ENCODE measurements at regions not wholly inside any gene's neighbourhood (a gene's known extent, or its start where the extent isn't known, plus 50 kb on each side); places are given as distances from the start of the nearest gene placed in this dataset.
A peak's percentile ranks its signal among the peaks of the same experiment; 100 is the strongest.

DNA sequence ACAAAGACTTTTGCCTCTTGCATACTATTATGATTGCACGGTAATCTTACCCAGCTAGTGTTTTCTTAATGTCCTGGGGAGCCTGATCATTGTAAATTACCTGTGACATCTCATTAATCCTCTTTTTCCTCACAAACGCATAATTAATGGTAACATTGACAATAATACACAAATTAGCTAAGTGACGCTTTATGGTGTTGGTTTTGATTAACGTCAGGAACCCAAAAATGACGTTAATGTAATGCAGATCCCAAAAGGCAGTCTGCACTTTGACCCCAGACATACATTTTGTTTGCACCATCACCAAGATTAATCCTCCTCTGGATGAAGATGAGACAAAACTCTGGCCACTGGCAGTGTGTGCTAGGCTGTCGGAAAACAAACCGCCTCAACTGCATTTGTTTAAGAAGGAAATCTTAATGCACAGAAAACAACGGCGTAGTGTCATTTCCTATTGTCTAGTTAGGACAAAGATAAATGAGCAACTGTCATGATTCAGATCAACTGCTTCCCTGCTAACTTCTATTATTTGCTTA lies 83.9 kb upstream of the CDIN1 start:
- WGBS (ENCODE audit: insufficient coverage), result 95% methylated on average over 6 of the region's 9 CpGs
- ChIA-PET CTCF (no interaction called here), POLR2A (no interaction called here)
- H3K27me3 ChIP-seq (replicated peaks in 2 of 5; ENCODE audit: control insufficient read depth in 4 of 5, insufficient read depth in 5 of 5, low read length in 4 of 5), result peaks cover 3 to 24% (median 8%) of the 10 kb centered on the region in 5 experiments
- no peaks in the 10 kb centered on the region for H3K9me3 ChIP-seq (ENCODE audit: control extremely low read depth in 1 of 5, control insufficient read depth in 4 of 5, insufficient read depth in 2 of 5, low read depth in 1 of 5, low read length in 4 of 5)
- H3K4me1 ChIP-seq (ENCODE audit: control extremely low read depth in 1 of 4, control insufficient read depth in 4 of 4, insufficient read depth in 4 of 4, low read length in 3 of 4), result no peaks in the 10 kb centered on the region
- DNase-seq, result no peak
- no peak overlapping the region for H3K4me3 ChIP-seq (ENCODE audit: control insufficient read depth in 1 of 7, extremely low read depth in 1 of 7, insufficient read depth in 4 of 7, low read depth in 2 of 7, low read length in 6 of 7)
- no peaks in the 10 kb centered on the region for H3K36me3 ChIP-seq (ENCODE audit: control insufficient read depth in 4 of 4, insufficient read depth in 4 of 4, low read length in 3 of 4)
- H3K27ac ChIP-seq (ENCODE audit: insufficient read depth in 1 of 2, low read depth in 1 of 2, low read length in 2 of 2, poor library complexity in 1 of 2, severe bottlenecking in 2 of 2), result no peak overlapping the region

GRCh38 chr15:36497901-36498300 lies 81.5 kb upstream of the CDIN1 start:
- ChIA-PET POLR2A (no interaction called here), CTCF (interaction anchor here (0.6 kb wide), 1 partner anchor 1080 kb away, joined by 3 read pairs; no protein-coding TSS in a partner anchor)
- 92% methylated on average over 2 of the region's 4 CpGs for WGBS (ENCODE audit: insufficient coverage)
- DNase-seq, result no peak
- H3K27ac ChIP-seq (ENCODE audit: insufficient read depth in 1 of 2, low read depth in 1 of 2, low read length in 2 of 2, poor library complexity in 1 of 2, severe bottlenecking in 2 of 2), result no peak overlapping the region
- no peaks in the 10 kb centered on the region for H3K9me3 ChIP-seq (ENCODE audit: control extremely low read depth in 1 of 5, control insufficient read depth in 4 of 5, insufficient read depth in 2 of 5, low read depth in 1 of 5, low read length in 4 of 5)
- H3K4me3 ChIP-seq (ENCODE audit: control insufficient read depth in 1 of 7, extremely low read depth in 1 of 7, insufficient read depth in 4 of 7, low read depth in 2 of 7, low read length in 6 of 7), result no peak overlapping the region
- no peaks in the 10 kb centered on the region for H3K4me1 ChIP-seq (ENCODE audit: control extremely low read depth in 1 of 4, control insufficient read depth in 4 of 4, insufficient read depth in 4 of 4, low read length in 3 of 4)
- H3K36me3 ChIP-seq (ENCODE audit: control insufficient read depth in 4 of 4, insufficient read depth in 4 of 4, low read length in 3 of 4), result no peaks in the 10 kb centered on the region
- H3K27me3 ChIP-seq (replicated peaks in 2 of 5; ENCODE audit: control insufficient read depth in 4 of 5, insufficient read depth in 5 of 5, low read length in 4 of 5), result peaks cover 5 to 25% (median 8%) of the 10 kb centered on the region in 5 experiments

GRCh38 chr15:36498401-36498800 lies 81.0 kb upstream of the CDIN1 start:
- 60% methylated on average over 1 of the region's 4 CpGs for WGBS (ENCODE audit: insufficient coverage)
- DNase-seq, result no peak
- ChIA-PET CTCF (no interaction called here), POLR2A (no interaction called here)
- H3K9me3 ChIP-seq (ENCODE audit: control extremely low read depth in 1 of 5, control insufficient read depth in 4 of 5, insufficient read depth in 2 of 5, low read depth in 1 of 5, low read length in 4 of 5), result no peaks in the 10 kb centered on the region
- no peak overlapping the region for H3K27ac ChIP-seq (ENCODE audit: insufficient read depth in 1 of 2, low read depth in 1 of 2, low read length in 2 of 2, poor library complexity in 1 of 2, severe bottlenecking in 2 of 2)
- H3K27me3 ChIP-seq (replicated peaks in 2 of 5; ENCODE audit: control insufficient read depth in 4 of 5, insufficient read depth in 5 of 5, low read length in 4 of 5), result peaks cover 5 to 25% (median 8%) of the 10 kb centered on the region in 5 experiments
- no peak overlapping the region for H3K4me3 ChIP-seq (ENCODE audit: control insufficient read depth in 1 of 7, extremely low read depth in 1 of 7, insufficient read depth in 4 of 7, low read depth in 2 of 7, low read length in 6 of 7)
- no peaks in the 10 kb centered on the region for H3K36me3 ChIP-seq (ENCODE audit: control insufficient read depth in 4 of 4, insufficient read depth in 4 of 4, low read length in 3 of 4)
- H3K4me1 ChIP-seq (ENCODE audit: control extremely low read depth in 1 of 4, control insufficient read depth in 4 of 4, insufficient read depth in 4 of 4, low read length in 3 of 4), result no peaks in the 10 kb centered on the region

- no peaks in the 10 kb centered on the region for H3K4me1 ChIP-seq (ENCODE audit: control extremely low read depth in 1 of 4, control insufficient read depth in 4 of 4, insufficient read depth in 4 of 4, low read length in 3 of 4)
- DNase-seq, result no peak
- ChIA-PET CTCF (interaction anchor here (0.7 kb wide), 1 partner anchor 1393 kb away, joined by 3 read pairs; no protein-coding TSS in a partner anchor), POLR2A (no interaction called here)
- no peaks in the 10 kb centered on the region for H3K9me3 ChIP-seq (ENCODE audit: control extremely low read depth in 1 of 5, control insufficient read depth in 4 of 5, insufficient read depth in 2 of 5, low read depth in 1 of 5, low read length in 4 of 5)
- no peak overlapping the region for H3K27ac ChIP-seq (ENCODE audit: insufficient read depth in 1 of 2, low read depth in 1 of 2, low read length in 2 of 2, poor library complexity in 1 of 2, severe bottlenecking in 2 of 2)
- no CpG with 5 or more reads among the region's 2 CpGs for WGBS (ENCODE audit: insufficient coverage)
- H3K27me3 ChIP-seq (replicated peaks in 2 of 5; ENCODE audit: control insufficient read depth in 4 of 5, insufficient read depth in 5 of 5, low read length in 4 of 5), result peaks cover 5 to 26% (median 8%) of the 10 kb centered on the region in 5 experiments
- no peak overlapping the region for H3K4me3 ChIP-seq (ENCODE audit: control insufficient read depth in 1 of 7, extremely low read depth in 1 of 7, insufficient read depth in 4 of 7, low read depth in 2 of 7, low read length in 6 of 7)
- no peaks in the 10 kb centered on the region for H3K36me3 ChIP-seq (ENCODE audit: control insufficient read depth in 4 of 4, insufficient read depth in 4 of 4, low read length in 3 of 4)
Measured at GRCh38 chr15:36498916-36499315, 80.5 kb upstream of the CDIN1 start.

- H3K27me3 ChIP-seq (replicated peaks in 2 of 5; ENCODE audit: control insufficient read depth in 4 of 5, insufficient read depth in 5 of 5, low read length in 4 of 5), result peaks cover 5 to 25% (median 10%) of the 10 kb centered on the region in 5 experiments
- no peaks in the 10 kb centered on the region for H3K9me3 ChIP-seq (ENCODE audit: control extremely low read depth in 1 of 5, control insufficient read depth in 4 of 5, insufficient read depth in 2 of 5, low read depth in 1 of 5, low read length in 4 of 5)
- ChIA-PET CTCF (interaction anchor here (0.7 kb wide), 1 partner anchor 1392 kb away, joined by 3 read pairs; no protein-coding TSS in a partner anchor), POLR2A (no interaction called here)
- H3K4me3 ChIP-seq (ENCODE audit: control insufficient read depth in 1 of 7, extremely low read depth in 1 of 7, insufficient read depth in 4 of 7, low read depth in 2 of 7, low read length in 6 of 7), result no peak overlapping the region
- no peaks in the 10 kb centered on the region for H3K36me3 ChIP-seq (ENCODE audit: control insufficient read depth in 4 of 4, insufficient read depth in 4 of 4, low read length in 3 of 4)
- WGBS (ENCODE audit: insufficient coverage), result 95% methylated on average over 2 of the region's 6 CpGs
- H3K4me1 ChIP-seq (ENCODE audit: control extremely low read depth in 1 of 4, control insufficient read depth in 4 of 4, insufficient read depth in 4 of 4, low read length in 3 of 4), result no peaks in the 10 kb centered on the region
- DNase-seq, result no peak
- H3K27ac ChIP-seq (ENCODE audit: insufficient read depth in 1 of 2, low read depth in 1 of 2, low read length in 2 of 2, poor library complexity in 1 of 2, severe bottlenecking in 2 of 2), result no peak overlapping the region
Measured at GRCh38 chr15:36499412-36500389, 79.7 kb upstream of the CDIN1 start.

DNA sequence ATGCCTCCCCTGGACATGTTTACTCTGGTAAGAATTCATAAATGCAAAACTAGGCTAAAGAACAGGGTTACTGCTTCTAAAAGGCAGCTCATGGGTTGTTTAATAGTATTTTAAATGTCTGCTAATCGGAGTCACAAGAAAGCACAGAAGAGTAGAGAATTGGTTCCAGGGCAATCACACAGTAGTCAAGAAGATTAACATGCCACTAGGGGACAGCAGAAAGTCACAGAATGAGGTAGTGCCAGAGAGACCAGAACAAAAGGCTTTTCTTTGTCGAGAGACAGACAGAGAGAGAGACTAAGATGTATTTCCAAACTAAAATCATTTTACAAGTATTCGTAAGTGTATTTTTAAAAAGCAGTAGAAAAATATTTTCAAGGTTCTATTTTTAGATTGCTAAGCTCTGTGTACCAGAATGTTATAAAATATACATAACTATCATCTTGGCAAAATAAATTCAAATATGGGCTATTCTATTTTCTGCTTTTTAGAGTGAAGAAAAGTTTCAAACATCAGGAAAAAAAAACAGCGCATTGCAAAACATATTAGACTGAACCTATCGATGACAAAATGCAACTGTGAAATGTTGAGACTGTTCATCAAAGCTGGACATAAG lies 78.3 kb upstream of the CDIN1 start:
- Histone ChIP-seq H3K27ac (ENCODE audit: insufficient read depth in 1 of 2, low read depth in 1 of 2, low read length in 2 of 2, poor library complexity in 1 of 2, severe bottlenecking in 2 of 2) (no peak overlapping the region), H3K9me3 (ENCODE audit: control extremely low read depth in 1 of 5, control insufficient read depth in 4 of 5, insufficient read depth in 2 of 5, low read depth in 1 of 5, low read length in 4 of 5) (no peaks in the 10 kb centered on the region), H3K4me1 (ENCODE audit: control extremely low read depth in 1 of 4, control insufficient read depth in 4 of 4, insufficient read depth in 4 of 4, low read length in 3 of 4) (no peaks in the 10 kb centered on the region), H3K27me3 (replicated peaks in 2 of 5; ENCODE audit: control insufficient read depth in 4 of 5, insufficient read depth in 5 of 5, low read length in 4 of 5) (peaks cover 3 to 17% (median 5%) of the 10 kb centered on the region in 5 experiments), H3K36me3 (ENCODE audit: control insufficient read depth in 4 of 4, insufficient read depth in 4 of 4, low read length in 3 of 4) (no peaks in the 10 kb centered on the region), H3K4me3 (ENCODE audit: control insufficient read depth in 1 of 7, extremely low read depth in 1 of 7, insufficient read depth in 4 of 7, low read depth in 2 of 7, low read length in 6 of 7) (no peak overlapping the region)
- peak; percentile 30 to 58 (median 54) for DNase-seq
- ChIA-PET CTCF (interaction anchor here (0.6 to 1.6 kb wide), 5 partner anchors 9 to 982 kb away, joined by 3 to 5 read pairs (median 4); no protein-coding TSS in a partner anchor), POLR2A (no interaction called here)
- 25% methylated on average over 1 of the region's 5 CpGs for WGBS (ENCODE audit: insufficient coverage)

Measured in common myeloid progenitor, CD34-positive (primary cell).